H9 (cell line): ENCODE measurements at regions not wholly inside any gene's neighbourhood (a gene's known extent, or its start where the extent isn't known, plus 50 kb on each side); places are given as distances from the start of the nearest gene placed in this dataset.
A peak's percentile ranks its signal among the peaks of the same experiment; 100 is the strongest.

ENCODE experiments used
- DNase-seq: peaks from one replicate; pipeline ENCODE4 v3.0.0-alpha.2; 2017
- H2AFZ ChIP-seq: one replicate; pipeline ENCODE4 v1.6.1; 2013; ENCODE audit warnings: mild to moderate bottlenecking, low read length, control low read depth, moderate library complexity
- H2AK5ac ChIP-seq: 2 replicates; pipeline ENCODE4 v1.6.1; 2013; ENCODE audit warnings: low read length, control low read depth, mixed read lengths; ENCODE audit not compliant: insufficient read length
- H2BK120ac ChIP-seq: one replicate; pipeline ENCODE4 v1.6.1; 2013; ENCODE audit warnings: low read depth, mild to moderate bottlenecking, low read length, control low read depth, inconsistent platforms; ENCODE audit not compliant: poor library complexity, severe bottlenecking
- H2BK12ac ChIP-seq: 2 replicates; pipeline ENCODE4 v1.6.1; 2013; ENCODE audit warnings: low read length, control low read depth, mixed read lengths, low read depth; ENCODE audit not compliant: insufficient read length
- H2BK15ac ChIP-seq: 2 replicates; pipeline ENCODE4 v1.6.1; 2013; ENCODE audit warnings: low read depth, low read length, control low read depth
- H2BK20ac ChIP-seq: one replicate; pipeline ENCODE4 v1.6.1; 2013; ENCODE audit warnings: low read depth, mild to moderate bottlenecking, low read length, control low read depth, inconsistent platforms; ENCODE audit not compliant: poor library complexity, severe bottlenecking
- H2BK5ac ChIP-seq: 2 replicates; pipeline ENCODE4 v1.6.1; 2013; ENCODE audit warnings: low read length, control low read depth, mixed read lengths; ENCODE audit not compliant: insufficient read length
- H3K14ac ChIP-seq: 2 replicates; pipeline ENCODE4 v1.6.1; 2013; ENCODE audit warnings: low read length, control low read depth; ENCODE audit not compliant: insufficient read depth
- H3K18ac ChIP-seq: 2 replicates; pipeline ENCODE4 v1.6.1; 2013; ENCODE audit warnings: low read depth, mild to moderate bottlenecking, mixed read lengths, low read length, control low read depth; ENCODE audit not compliant: insufficient read length
- H3K23ac ChIP-seq: 2 replicates; pipeline ENCODE4 v1.6.1; 2013; ENCODE audit warnings: low read length, control low read depth, mixed read lengths, low read depth; ENCODE audit not compliant: insufficient read length
- H3K23me2 ChIP-seq: 2 replicates; pipeline ENCODE4 v1.6.1; 2013; ENCODE audit warnings: low read depth, mild to moderate bottlenecking, mixed read lengths, low read length, control low read depth; ENCODE audit not compliant: insufficient read length, poor library complexity, severe bottlenecking
- H3K27ac ChIP-seq: 2 replicates; pipeline ENCODE4 v1.5.1; 2013; ENCODE audit warnings: low read length, control low read depth, mixed read lengths, low read depth; ENCODE audit not compliant: insufficient read length
- H3K27me3 ChIP-seq: 2 replicates; pipeline ENCODE4 v1.6.1; 2013; ENCODE audit warnings: low read length, control low read depth, inconsistent platforms; ENCODE audit not compliant: insufficient read depth
- H3K4ac ChIP-seq: 2 replicates; pipeline ENCODE4 v1.6.1; 2013; ENCODE audit warnings: low read depth, mild to moderate bottlenecking, control low read depth, inconsistent platforms, low read length, moderate library complexity
- H3K4me1 ChIP-seq: 2 replicates; pipeline ENCODE4 v1.6.1; 2013; ENCODE audit warnings: low read length, control low read depth, inconsistent platforms; ENCODE audit not compliant: insufficient read depth
- H3K4me2 ChIP-seq: 2 replicates; pipeline ENCODE4 v1.6.1; 2013; ENCODE audit warnings: low read length, control low read depth, mixed read lengths; ENCODE audit not compliant: insufficient read length, insufficient read depth
- H3K56ac ChIP-seq: 2 replicates; pipeline ENCODE4 v1.6.1; 2013; ENCODE audit warnings: low read depth, mild to moderate bottlenecking, mixed read lengths, low read length, control low read depth; ENCODE audit not compliant: insufficient read length
- H3K79me1 ChIP-seq: 2 replicates; pipeline ENCODE4 v1.6.1; 2013; ENCODE audit warnings: low read depth, mild to moderate bottlenecking, moderate library complexity, low read length, control low read depth, inconsistent platforms; ENCODE audit not compliant: insufficient read depth, poor library complexity, severe bottlenecking
- H3K79me2 ChIP-seq: 2 replicates; pipeline ENCODE4 v1.6.1; 2013; ENCODE audit warnings: low read length, control low read depth, inconsistent platforms; ENCODE audit not compliant: insufficient read depth
- H3K9ac ChIP-seq: 2 replicates; pipeline ENCODE4 v1.6.1; 2013; ENCODE audit warnings: low read length, control low read depth, mixed read lengths; ENCODE audit not compliant: insufficient read length; ENCODE audit errors: extremely low read depth
- H3K9me3 ChIP-seq: one replicate; pipeline ENCODE4 v1.6.1; 2013; ENCODE audit warnings: low read depth, low read length, inconsistent platforms; ENCODE audit not compliant: control insufficient read depth
- H3T11ph ChIP-seq: one replicate; pipeline ENCODE4 v1.6.1; 2013; ENCODE audit warnings: mild to moderate bottlenecking, low read length, control low read depth, inconsistent platforms
- H4K20me1 ChIP-seq: one replicate; pipeline ENCODE4 v1.6.1; 2013; ENCODE audit not compliant: control insufficient read depth, insufficient read length, insufficient read depth
- H4K5ac ChIP-seq: 2 replicates; pipeline ENCODE4 v1.6.1; 2013; ENCODE audit warnings: low read depth, mild to moderate bottlenecking, mixed read lengths, low read length, control low read depth; ENCODE audit not compliant: insufficient read length
- H4K8ac ChIP-seq: replicated peaks from 2 replicates; pipeline ENCODE4 v1.6.1; 2013; ENCODE audit warnings: low read length, control low read depth, mixed read lengths, low read depth; ENCODE audit not compliant: insufficient read length
- H4K91ac ChIP-seq: 2 replicates; pipeline ENCODE4 v1.6.1; 2013; ENCODE audit warnings: low read depth, mild to moderate bottlenecking, moderate library complexity, mixed read lengths, low read length, control low read depth; ENCODE audit not compliant: insufficient read length
- H3K27ac Mint-ChIP-seq, 3 experiments: 2 replicates in 2 of 3; 3 replicates in 1 of 3; pipeline ENCODE4 v1.8.0; 2020 to 2021; ENCODE audit warnings: mixed read lengths in 3 of 3, mild to moderate bottlenecking in 1 of 3, moderate library complexity in 1 of 3
- H3K27me3 Mint-ChIP-seq: 2 replicates; pipeline ENCODE4 v1.8.0; 2021; ENCODE audit warnings: low read depth, mild to moderate bottlenecking, moderate library complexity, mixed read lengths
- H3K36me3 Mint-ChIP-seq, 3 experiments: 2 replicates in 2 of 3; 3 replicates in 1 of 3; pipeline ENCODE4 v1.8.0; 2020 to 2021; ENCODE audit warnings: low read depth in 3 of 3, mixed read lengths in 3 of 3; ENCODE audit not compliant: insufficient read depth in 1 of 3
- H3K4me1 Mint-ChIP-seq, 2 experiments: 2 replicates each; pipeline ENCODE4 v1.8.0; 2020; ENCODE audit warnings: mixed read lengths in 2 of 2
- H3K4me3 Mint-ChIP-seq, 2 experiments: 2 replicates in 1 of 2; 3 replicates in 1 of 2; pipeline ENCODE4 v1.8.0; 2020 to 2021; ENCODE audit warnings: mild to moderate bottlenecking in 2 of 2, mixed read lengths in 2 of 2, moderate library complexity in 1 of 2
- H3K9me3 Mint-ChIP-seq, 2 experiments: 2 replicates in 1 of 2; 3 replicates in 1 of 2; pipeline ENCODE4 v1.8.0; 2020; ENCODE audit warnings: mild to moderate bottlenecking in 2 of 2, mixed read lengths in 2 of 2, moderate library complexity in 1 of 2
- WGBS: extraction: QIAGEN DNeasy Blood & Tissue Kit; methylation state at CpG from one replicate; pipeline ENCODE4 v1.1.7; 2013; ENCODE audit warnings: missing lambda C conversion rate, low lambda C conversion rate, mixed read lengths; ENCODE audit not compliant: insufficient read length; ENCODE audit errors: extremely low coverage; 5-methylcytosine and 5-hydroxymethylcytosine counted together
- TF ChIP-seq, protein P1 (sequence below): fragments of 200-600 bp; sonication (generic); conservative IDR thresholded peaks from 3 replicates; pipeline ENCODE4 v1.8.0; 2021; ENCODE audit warnings: antibody characterized with exemption, mild to moderate bottlenecking

DNA sequence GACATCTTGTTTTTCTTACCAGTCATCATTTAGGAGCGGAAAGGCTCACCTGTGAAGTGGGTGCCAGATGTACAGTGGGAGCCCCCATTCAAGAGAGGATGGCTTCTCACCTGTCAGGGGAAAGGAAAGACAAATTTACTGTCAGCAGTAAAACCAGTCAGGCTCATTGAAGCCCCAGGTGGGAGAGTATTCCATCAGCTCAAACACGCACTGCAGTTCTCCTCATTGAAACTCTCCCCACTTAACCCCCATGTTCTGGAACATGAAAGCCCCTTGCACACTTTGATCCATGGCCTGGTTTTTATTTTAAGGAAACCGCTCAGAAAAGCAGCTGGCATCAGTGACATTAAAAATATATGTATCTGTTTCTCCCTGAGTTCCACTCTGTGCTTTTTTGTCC is 401.1 kb upstream of the ZNF507 start:
- no peaks in the 10 kb centered on the region for H3K23me2 ChIP-seq
- H3K27ac ChIP-seq, result no peak overlapping the region
- no peaks in the 10 kb centered on the region for H3K4me1 ChIP-seq
- Mint-ChIP-seq H3K36me3 (peaks cover 0 to 4% (median 0%) of the 10 kb centered on the region in 3 experiments; a peak in 2 of 7 replicates), H3K4me1 (peaks cover 7% of the 10 kb centered on the region in 2 experiments), H3K27ac (peak overlapping the region in 1 of 3 experiments; percentile 39; a peak in 1 of 7 replicates), H3K9me3 (no peaks in the 10 kb centered on the region), H3K27me3 (no peaks in the 10 kb centered on the region), H3K4me3 (no peak overlapping the region)
- H3K56ac ChIP-seq, result no peak overlapping the region
- no peak overlapping the region for H2BK15ac ChIP-seq
- no peak overlapping the region for H3T11ph ChIP-seq
- H3K9ac ChIP-seq, result no peak overlapping the region
- no peak overlapping the region for H2AK5ac ChIP-seq
- no peak overlapping the region for H2AFZ ChIP-seq
- H3K14ac ChIP-seq, result no peak overlapping the region
- no peak overlapping the region for H2BK12ac ChIP-seq
- no peaks in the 10 kb centered on the region for H3K79me2 ChIP-seq
- H3K18ac ChIP-seq, result no peak overlapping the region
- TF ChIP-seq, protein P1, sequence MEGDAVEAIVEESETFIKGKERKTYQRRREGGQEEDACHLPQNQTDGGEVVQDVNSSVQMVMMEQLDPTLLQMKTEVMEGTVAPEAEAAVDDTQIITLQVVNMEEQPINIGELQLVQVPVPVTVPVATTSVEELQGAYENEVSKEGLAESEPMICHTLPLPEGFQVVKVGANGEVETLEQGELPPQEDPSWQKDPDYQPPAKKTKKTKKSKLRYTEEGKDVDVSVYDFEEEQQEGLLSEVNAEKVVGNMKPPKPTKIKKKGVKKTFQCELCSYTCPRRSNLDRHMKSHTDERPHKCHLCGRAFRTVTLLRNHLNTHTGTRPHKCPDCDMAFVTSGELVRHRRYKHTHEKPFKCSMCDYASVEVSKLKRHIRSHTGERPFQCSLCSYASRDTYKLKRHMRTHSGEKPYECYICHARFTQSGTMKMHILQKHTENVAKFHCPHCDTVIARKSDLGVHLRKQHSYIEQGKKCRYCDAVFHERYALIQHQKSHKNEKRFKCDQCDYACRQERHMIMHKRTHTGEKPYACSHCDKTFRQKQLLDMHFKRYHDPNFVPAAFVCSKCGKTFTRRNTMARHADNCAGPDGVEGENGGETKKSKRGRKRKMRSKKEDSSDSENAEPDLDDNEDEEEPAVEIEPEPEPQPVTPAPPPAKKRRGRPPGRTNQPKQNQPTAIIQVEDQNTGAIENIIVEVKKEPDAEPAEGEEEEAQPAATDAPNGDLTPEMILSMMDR, result no peak
- no peak overlapping the region for H2BK120ac ChIP-seq
- H4K5ac ChIP-seq, result no peak overlapping the region
- no peak overlapping the region for H3K4me2 ChIP-seq
- H4K8ac ChIP-seq, result no peak overlapping the region
- no peak overlapping the region for H2BK20ac ChIP-seq
- no peak overlapping the region for H3K23ac ChIP-seq
- DNase-seq, result no peak
- no peak overlapping the region for H4K91ac ChIP-seq
- WGBS, result no CpG with 5 or more reads among the region's 3 CpGs
- H3K79me1 ChIP-seq, result no peaks in the 10 kb centered on the region
- no peak overlapping the region for H3K4ac ChIP-seq
- no peaks in the 10 kb centered on the region for H4K20me1 ChIP-seq
- no peak overlapping the region for H2BK5ac ChIP-seq
- H3K27me3 ChIP-seq, result no peaks in the 10 kb centered on the region
- H3K9me3 ChIP-seq, result no peaks in the 10 kb centered on the region
